Retinal pigment epithelial cell (primary cell): ENCODE measurements at regions not wholly inside any gene's neighbourhood (a gene's known extent, or its start where the extent isn't known, plus 50 kb on each side); places are given as distances from the start of the nearest gene placed in this dataset.

Experiments
- DNase-seq: peaks from one replicate; pipeline ENCODE4 v3.0.0-alpha.2; 2010; ENCODE audit warnings: low read depth
- H3K4me3 ChIP-seq: 2 replicates; pipeline ENCODE4 v1.5.1; 2011; ENCODE audit warnings: mild to moderate bottlenecking, low read length, control low read depth, moderate library complexity
- TF ChIP-seq, protein P1 (sequence below): conservative IDR thresholded peaks from 2 replicates; pipeline ENCODE4 v1.5.1; 2011; ENCODE audit warnings: low read depth, low read length, control low read depth, inconsistent platforms

GRCh38 chr16:35560637-35560984 is 2101.2 kb downstream of the TP53TG3F start:
- TF ChIP-seq, protein P1, sequence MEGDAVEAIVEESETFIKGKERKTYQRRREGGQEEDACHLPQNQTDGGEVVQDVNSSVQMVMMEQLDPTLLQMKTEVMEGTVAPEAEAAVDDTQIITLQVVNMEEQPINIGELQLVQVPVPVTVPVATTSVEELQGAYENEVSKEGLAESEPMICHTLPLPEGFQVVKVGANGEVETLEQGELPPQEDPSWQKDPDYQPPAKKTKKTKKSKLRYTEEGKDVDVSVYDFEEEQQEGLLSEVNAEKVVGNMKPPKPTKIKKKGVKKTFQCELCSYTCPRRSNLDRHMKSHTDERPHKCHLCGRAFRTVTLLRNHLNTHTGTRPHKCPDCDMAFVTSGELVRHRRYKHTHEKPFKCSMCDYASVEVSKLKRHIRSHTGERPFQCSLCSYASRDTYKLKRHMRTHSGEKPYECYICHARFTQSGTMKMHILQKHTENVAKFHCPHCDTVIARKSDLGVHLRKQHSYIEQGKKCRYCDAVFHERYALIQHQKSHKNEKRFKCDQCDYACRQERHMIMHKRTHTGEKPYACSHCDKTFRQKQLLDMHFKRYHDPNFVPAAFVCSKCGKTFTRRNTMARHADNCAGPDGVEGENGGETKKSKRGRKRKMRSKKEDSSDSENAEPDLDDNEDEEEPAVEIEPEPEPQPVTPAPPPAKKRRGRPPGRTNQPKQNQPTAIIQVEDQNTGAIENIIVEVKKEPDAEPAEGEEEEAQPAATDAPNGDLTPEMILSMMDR: no peak
- DNase-seq: no peak
- no peak overlapping the region for H3K4me3 ChIP-seq

- DNase-seq: no peak
- H3K4me3 ChIP-seq: no peak overlapping the region
- TF ChIP-seq, protein P1: no peak
Measured at GRCh38 chr16:35561346-35561745, 2101.9 kb downstream of the TP53TG3F start.

DNA sequence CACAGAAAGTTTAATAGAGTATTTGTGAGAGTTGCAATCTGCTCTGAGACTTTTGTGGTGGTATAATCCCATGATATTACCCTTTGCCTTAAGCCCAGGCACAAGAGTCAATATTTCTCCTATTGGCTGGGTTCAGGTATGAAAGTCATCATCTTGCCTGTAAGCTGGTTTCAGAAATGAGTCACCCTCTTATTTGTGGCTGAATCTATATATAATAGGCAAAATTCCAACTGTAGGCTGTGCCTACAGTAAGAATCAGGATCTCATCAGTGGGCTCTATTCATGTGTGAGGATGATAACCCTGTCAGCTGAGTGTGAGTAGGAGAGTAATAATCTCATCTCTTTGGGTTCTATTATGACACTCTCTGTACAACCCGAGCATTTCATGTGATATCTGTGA is 2103.1 kb downstream of the TP53TG3F start:
- no peak for DNase-seq
- H3K4me3 ChIP-seq: no peak overlapping the region
- TF ChIP-seq, protein P1: no peak

DNA sequence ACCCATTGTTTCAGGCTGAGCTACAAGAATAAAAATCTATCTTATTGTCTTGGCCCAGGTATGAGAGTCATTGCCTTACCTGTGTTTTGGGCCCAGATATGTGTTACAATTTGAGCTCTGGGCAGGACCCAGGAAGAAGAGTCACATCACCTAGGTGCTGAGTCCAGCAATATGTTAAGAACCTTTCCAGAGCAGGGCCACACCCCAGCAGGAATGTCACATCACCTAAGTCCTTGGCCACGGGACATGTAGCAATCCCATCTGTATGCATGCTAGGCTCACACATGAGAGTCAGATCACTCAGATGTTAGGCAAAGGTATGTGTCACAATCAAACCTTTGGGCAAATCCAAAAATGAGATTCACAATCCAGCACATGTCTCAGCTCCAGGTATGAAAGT is 2103.5 kb downstream of the TP53TG3F start:
- no peak overlapping the region for H3K4me3 ChIP-seq
- TF ChIP-seq, protein P1: no peak
- DNase-seq: no peak

- DNase-seq: no peak
- H3K4me3 ChIP-seq: no peak overlapping the region
- TF ChIP-seq, protein P1: no peak
Measured at GRCh38 chr16:35564148-35564547, 2104.7 kb downstream of the TP53TG3F start.

GRCh38 chr16:35564889-35565288 is 2105.5 kb downstream of the TP53TG3F start:
- no peak overlapping the region for H3K4me3 ChIP-seq
- TF ChIP-seq, protein P1: no peak
- DNase-seq: no peak

DNA sequence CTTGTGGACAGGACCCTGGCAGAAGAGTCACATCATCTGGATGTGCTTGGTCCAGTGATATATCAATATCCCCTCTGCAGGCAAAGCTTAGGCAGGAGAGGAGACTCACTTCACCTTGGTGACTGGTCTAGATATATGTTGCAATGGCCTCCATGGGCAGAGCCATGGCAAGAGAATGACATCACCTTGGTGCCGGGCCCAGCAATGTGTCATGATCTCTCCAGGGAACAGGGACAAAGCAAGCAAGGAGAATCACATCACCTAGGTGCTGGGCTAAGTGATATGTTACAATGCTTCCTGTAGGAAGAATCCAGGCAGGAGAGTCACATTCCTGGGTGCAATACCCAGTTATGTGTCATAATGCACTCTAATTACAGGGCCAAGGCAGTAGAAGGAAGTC is 2106.2 kb downstream of the TP53TG3F start:
- TF ChIP-seq, protein P1: no peak
- no peak overlapping the region for H3K4me3 ChIP-seq
- DNase-seq: no peak
